Activated CD4-positive, alpha-beta memory T cell treated with anti-CD3 and anti-CD28 coated beads for 36 hours (primary cell): ENCODE measurements at regions not wholly inside any gene's neighbourhood (a gene's known extent, or its start where the extent isn't known, plus 50 kb on each side); places are given as distances from the start of the nearest gene placed in this dataset.

Experiments used
- CTCF ChIA-PET: fragments of 350-600 bp; sonication (Branson Sonifier 250); formaldehyde crosslinking; loops from one replicate; lab custom pipeline; 2021; ENCODE audit warnings: antibody characterized with exemption, inconsistent platforms; lab: Charles Lee
- POLR2A ChIA-PET: fragments of 350-600 bp; sonication (Branson Sonifier 250); formaldehyde crosslinking; loops from one replicate; lab custom pipeline; 2021; ENCODE audit warnings: antibody characterized with exemption; lab: Charles Lee
- DNase-seq: peaks from one replicate; pipeline ENCODE4 v3.0.0-alpha.2; 2020
- H3K27ac Mint-ChIP-seq: one replicate; pipeline ENCODE4 v1.8.0; 2021; ENCODE audit warnings: mixed read lengths
- H3K27me3 Mint-ChIP-seq: one replicate; pipeline ENCODE4 v1.8.0; 2021; ENCODE audit warnings: mixed read lengths
- H3K36me3 Mint-ChIP-seq: one replicate; pipeline ENCODE4 v1.8.0; 2021; ENCODE audit warnings: mixed read lengths
- H3K4me1 Mint-ChIP-seq: one replicate; pipeline ENCODE4 v1.8.0; 2021; ENCODE audit warnings: low read depth, mixed read lengths
- H3K4me3 Mint-ChIP-seq: one replicate; pipeline ENCODE4 v1.8.0; 2021; ENCODE audit warnings: mild to moderate bottlenecking, mixed read lengths
- H3K9me3 Mint-ChIP-seq: one replicate; pipeline ENCODE4 v1.8.0; 2021; ENCODE audit warnings: mixed read lengths
- intact Hi-C: fragments of 100-400 bp; cut with micrococcal nuclease; formaldehyde crosslinking; loops from one replicate; pipeline ENCODE4 v1.15.1; 2023

DNA sequence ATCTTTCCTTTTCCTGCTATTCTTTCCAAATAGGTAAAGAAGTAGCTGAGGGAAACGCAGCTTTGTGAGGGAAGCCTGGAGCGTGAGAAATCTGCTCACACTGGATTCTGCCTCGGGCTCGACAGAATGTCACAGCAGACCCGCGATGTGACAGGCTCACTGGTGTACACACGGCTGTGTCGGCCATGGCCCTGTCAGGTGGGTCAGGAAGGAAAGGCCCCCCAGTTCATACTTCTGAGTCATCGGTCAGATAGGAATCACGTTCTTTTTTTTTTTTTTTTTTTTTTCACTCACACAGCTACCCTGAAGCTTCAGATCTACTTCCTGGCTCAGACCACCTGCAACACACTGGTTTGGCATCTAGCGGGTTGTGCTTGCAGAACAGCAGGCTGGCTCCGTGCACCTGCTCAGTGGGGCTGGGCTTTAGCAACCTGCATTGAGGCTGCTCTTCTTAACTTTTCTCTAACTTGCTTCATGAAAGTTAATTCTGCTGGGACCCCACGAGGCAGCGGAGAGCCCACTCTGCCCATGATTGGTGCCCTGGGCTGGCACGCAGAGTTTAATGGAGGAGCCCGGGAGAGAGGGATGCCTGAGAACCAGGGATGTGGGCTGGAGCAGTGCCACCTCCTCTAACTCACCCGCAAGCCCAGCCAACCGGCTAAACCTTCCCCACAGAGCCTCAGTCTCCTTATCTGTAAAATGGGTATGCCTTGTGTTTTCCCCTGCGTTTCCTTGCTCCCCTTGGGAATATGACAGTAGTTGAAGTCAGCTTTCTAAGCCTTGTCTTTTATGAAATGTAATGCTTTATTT is 61.5 kb upstream of the FNDC1 start:
- Mint-ChIP-seq H3K27ac (peak overlapping the region; percentile 88), H3K9me3 (no peaks in the 10 kb centered on the region), H3K4me3 (peak overlapping the region; percentile 73), H3K4me1 (peaks cover 72% of the 10 kb centered on the region), H3K36me3 (no peaks in the 10 kb centered on the region), H3K27me3 (no peaks in the 10 kb centered on the region)
- peak; percentile 65 for DNase-seq
- intact Hi-C loops = loop anchor here (2.0 to 5.0 kb wide), 2 partner anchors 235 to 291 kb away; no protein-coding TSS in a partner anchor
- ChIA-PET POLR2A (interaction anchor here (0.6 to 1.6 kb wide), 8 partner anchors 43 to 458 kb away, joined by 3 to 8 read pairs (median 6); partner anchors contain the start of gene RSPH3), CTCF (interaction anchor here (0.7 to 18.1 kb wide), 10 partner anchors 8 to 117 kb away, joined by 3 to 498 read pairs (median 9); partner anchors contain the start of genes RSPH3 and TAGAP)

DNA sequence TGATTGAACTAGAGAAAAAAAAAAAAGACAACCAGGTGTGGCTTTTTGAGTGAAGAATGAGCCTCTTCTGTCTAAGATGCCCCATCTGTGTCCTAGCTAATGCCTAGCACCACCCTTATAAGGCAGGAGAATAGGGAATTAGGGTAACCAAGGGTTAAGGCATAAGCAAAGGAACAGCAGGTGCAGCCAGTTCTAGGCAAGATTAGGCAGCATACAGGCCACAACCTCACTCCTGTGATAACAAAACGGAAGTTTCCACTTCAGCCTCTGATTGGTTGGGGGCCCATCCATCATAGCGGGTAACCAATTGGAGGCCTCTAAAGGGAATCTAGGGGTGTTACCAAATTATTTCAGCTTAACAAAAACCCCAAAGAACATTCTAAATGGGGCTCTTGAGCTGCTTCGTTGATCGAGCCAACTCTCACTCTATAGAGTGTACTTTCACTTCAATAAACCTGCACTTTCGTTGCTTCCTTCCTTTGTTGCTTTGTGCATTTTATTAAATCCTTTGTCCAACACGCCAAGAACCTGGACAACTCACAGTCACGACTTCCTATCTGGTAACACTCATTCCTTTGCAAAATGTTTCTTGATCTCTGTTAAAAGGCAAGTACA is 61.9 kb upstream of the TAGAP start:
- POLR2A ChIA-PET = interaction anchor here (0.6 to 1.7 kb wide), 10 partner anchors 9 to 106 kb away, joined by 3 to 8 read pairs (median 5); partner anchors contain the start of genes RSPH3 and TAGAP
- DNase-seq = peak; percentile 96
- intact Hi-C loops = loop anchor here (2.0 to 5.0 kb wide), 2 partner anchors 234 to 290 kb away; no protein-coding TSS in a partner anchor
- H3K9me3 Mint-ChIP-seq = no peaks in the 10 kb centered on the region
- H3K4me1 Mint-ChIP-seq = peaks cover 77% of the 10 kb centered on the region
- H3K36me3 Mint-ChIP-seq = no peaks in the 10 kb centered on the region
- H3K27ac Mint-ChIP-seq = peak overlapping the region; percentile 88
- no peaks in the 10 kb centered on the region for H3K27me3 Mint-ChIP-seq
- H3K4me3 Mint-ChIP-seq = peak overlapping the region; percentile 73
- CTCF ChIA-PET = interaction anchor here (1.0 to 18.1 kb wide), 7 partner anchors 9 to 112 kb away, joined by 3 to 498 read pairs (median 8); partner anchors contain the start of genes RSPH3 and TAGAP

DNA sequence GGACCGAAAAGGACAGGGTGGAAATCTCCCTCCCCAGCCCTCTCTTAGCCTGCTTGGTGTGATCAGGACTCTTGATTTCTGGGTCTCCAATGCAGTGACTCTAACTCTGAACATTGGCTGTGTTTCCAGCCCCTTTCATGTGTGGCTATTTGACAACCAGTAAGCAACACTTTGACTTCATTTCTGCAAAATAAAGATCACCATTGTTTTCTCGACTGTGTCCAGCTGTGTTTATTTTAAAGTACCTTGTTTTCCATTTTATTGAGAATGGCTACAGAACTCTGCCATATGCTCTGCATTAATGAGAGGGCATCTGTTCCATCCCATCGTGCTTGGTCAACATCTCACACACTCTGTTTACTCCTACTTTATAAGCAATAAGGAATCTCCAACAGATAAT is 60.9 kb upstream of the TAGAP start:
- no peaks in the 10 kb centered on the region for H3K27me3 Mint-ChIP-seq
- no peak overlapping the region for H3K4me3 Mint-ChIP-seq
- ChIA-PET CTCF (interaction anchor here (0.6 to 18.1 kb wide), 6 partner anchors 12 to 94 kb away, joined by 3 to 498 read pairs (median 68); partner anchors contain the start of gene TAGAP), POLR2A (interaction anchor here (1.7 kb wide), 1 partner anchor 61 kb away, joined by 4 read pairs; the partner anchor contains the start of gene TAGAP)
- DNase-seq = no peak
- peaks cover 76% of the 10 kb centered on the region for H3K4me1 Mint-ChIP-seq
- intact Hi-C loops = loop anchor here (2.0 to 5.0 kb wide), 2 partner anchors 233 to 289 kb away; no protein-coding TSS in a partner anchor
- H3K27ac Mint-ChIP-seq = peak overlapping the region; percentile 88
- no peaks in the 10 kb centered on the region for H3K36me3 Mint-ChIP-seq
- no peaks in the 10 kb centered on the region for H3K9me3 Mint-ChIP-seq

DNA sequence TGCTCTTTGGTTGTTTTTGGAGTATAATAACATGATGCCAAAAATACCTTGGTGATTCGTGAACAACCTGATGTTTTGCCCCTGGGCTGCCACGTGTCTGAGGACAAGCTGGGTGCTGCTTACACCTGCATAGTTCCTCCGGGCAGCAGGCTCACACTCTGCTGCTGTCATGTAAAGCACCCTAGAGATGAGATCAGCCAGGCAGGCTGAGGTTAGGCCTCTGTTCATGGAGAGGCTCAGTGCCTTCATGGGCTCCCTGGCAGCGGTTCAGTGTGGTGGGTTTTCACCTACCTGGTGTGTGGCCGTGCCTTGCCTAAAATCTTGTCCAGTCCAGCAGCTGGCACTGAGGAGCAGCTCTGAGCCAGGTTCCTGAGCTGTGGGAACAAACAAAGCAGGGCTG is 60.1 kb upstream of the TAGAP start:
- peak overlapping the region; percentile 40 for H3K27ac Mint-ChIP-seq
- CTCF ChIA-PET = interaction anchor here (0.7 to 18.1 kb wide), 20 partner anchors 8 to 575 kb away, joined by 3 to 498 read pairs (median 8); partner anchors contain the start of genes RSPH3 and TAGAP
- H3K27me3 Mint-ChIP-seq = no peaks in the 10 kb centered on the region
- DNase-seq = no peak
- H3K36me3 Mint-ChIP-seq = no peaks in the 10 kb centered on the region
- no peak overlapping the region for H3K4me3 Mint-ChIP-seq
- POLR2A ChIA-PET = interaction anchor here (1.9 to 3.8 kb wide), 3 partner anchors 60 to 105 kb away, joined by 6 to 16 read pairs (median 8); partner anchors contain the start of genes RSPH3 and TAGAP
- intact Hi-C loops = loop anchor here (1.0 to 5.0 kb wide), 4 partner anchors 63 to 233 kb away; no protein-coding TSS in a partner anchor
- H3K4me1 Mint-ChIP-seq = peaks cover 76% of the 10 kb centered on the region
- no peaks in the 10 kb centered on the region for H3K9me3 Mint-ChIP-seq

DNA sequence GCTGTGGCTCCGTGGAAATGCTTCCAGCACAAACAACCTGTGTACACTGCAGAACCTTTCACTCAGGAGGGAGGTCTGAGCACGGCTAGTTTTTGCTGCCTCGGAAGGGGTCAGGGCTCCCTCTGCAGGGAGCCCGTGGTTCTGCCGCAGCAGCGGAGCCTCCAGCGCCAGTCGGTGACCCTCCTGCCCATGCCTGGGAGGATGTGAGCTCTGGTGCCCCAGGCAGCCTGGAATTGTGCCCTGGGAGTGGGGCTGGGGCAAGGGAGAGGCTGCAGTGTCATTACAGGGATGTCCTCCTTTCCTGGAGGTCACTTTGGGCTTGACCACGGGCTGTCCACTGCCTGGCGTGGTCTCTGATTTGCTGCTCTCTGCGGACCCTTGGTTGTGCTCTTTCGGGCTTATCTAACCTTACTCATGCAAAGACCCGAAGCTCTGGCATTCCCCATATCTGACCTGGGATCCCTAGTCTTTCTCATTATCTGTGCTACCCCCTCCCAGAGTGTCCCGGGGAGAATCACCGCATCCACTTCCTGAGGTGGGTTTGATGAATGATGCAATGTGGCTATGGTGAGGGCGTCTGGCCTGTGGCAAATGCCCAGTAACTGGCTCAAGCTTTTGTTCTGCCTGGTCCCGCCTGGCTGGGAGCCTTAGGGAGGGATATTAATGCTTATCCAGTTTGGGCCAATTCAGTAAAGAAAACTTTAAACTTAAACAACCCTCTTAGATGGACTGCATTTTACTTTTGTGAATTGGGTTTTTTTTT is 59.6 kb upstream of the TAGAP start:
- DNase-seq = peak; percentile 88
- Mint-ChIP-seq H3K36me3 (no peaks in the 10 kb centered on the region), H3K27me3 (no peaks in the 10 kb centered on the region), H3K4me3 (peak overlapping the region; percentile 54), H3K9me3 (no peaks in the 10 kb centered on the region), H3K27ac (peak overlapping the region; percentile 40), H3K4me1 (peaks cover 75% of the 10 kb centered on the region)
- intact Hi-C loops = loop anchor here (1.0 kb wide), 3 partner anchors 62 to 105 kb away; no protein-coding TSS in a partner anchor
- ChIA-PET CTCF (interaction anchor here (0.6 to 18.1 kb wide), 35 partner anchors 9 to 575 kb away, joined by 3 to 498 read pairs (median 4); partner anchors contain the start of genes RSPH3 and TAGAP), POLR2A (interaction anchor here (0.5 to 3.8 kb wide), 7 partner anchors 40 to 104 kb away, joined by 3 to 16 read pairs (median 6); partner anchors contain the start of genes RSPH3 and TAGAP)

DNA sequence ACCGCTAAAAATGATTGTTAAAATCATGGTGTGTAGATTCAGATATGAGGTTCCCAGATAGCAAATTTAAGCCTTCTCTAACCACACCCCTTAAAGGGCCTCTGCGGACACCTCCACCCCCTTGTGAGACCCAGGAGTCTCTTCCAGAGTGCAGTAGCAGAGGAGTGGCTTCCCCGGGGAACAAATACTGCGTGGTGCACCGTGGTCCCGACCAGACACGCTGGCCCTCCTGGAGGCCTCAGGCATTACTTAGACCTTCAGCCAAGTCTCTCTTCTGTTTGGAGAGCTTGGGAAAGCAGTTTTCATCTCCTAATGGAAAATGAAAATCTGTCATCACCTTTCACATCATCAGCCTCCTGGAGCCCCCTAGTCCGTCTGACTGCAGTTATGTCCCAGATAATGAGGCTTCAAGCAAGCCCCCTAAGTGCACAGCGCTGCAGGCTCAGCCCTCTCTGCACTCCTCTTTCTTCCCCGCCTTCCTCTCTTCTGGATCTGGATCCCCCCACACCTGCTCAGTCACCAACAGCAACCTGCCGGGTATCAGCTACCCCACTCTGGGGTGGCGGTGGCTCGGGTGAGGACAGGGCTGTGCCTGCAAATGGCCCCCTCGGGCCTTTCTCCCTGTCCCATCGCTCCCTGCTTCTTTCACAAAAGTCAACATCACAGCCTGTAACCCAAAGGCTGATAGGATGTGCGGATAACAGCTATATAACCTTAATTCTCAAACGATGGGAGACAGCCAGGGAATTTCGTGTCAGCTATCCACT is 58.8 kb upstream of the TAGAP start:
- Mint-ChIP-seq H3K4me3 (peak overlapping the region; percentile 54), H3K36me3 (no peaks in the 10 kb centered on the region), H3K27me3 (no peaks in the 10 kb centered on the region), H3K9me3 (no peaks in the 10 kb centered on the region), H3K27ac (peak overlapping the region; percentile 40), H3K4me1 (peaks cover 78% of the 10 kb centered on the region)
- CTCF ChIA-PET = interaction anchor here (0.6 to 18.1 kb wide), 31 partner anchors 9 to 576 kb away, joined by 3 to 498 read pairs (median 5); partner anchors contain the start of genes RSPH3 and TAGAP
- POLR2A ChIA-PET = interaction anchor here (0.6 to 3.8 kb wide), 6 partner anchors 44 to 103 kb away, joined by 3 to 16 read pairs (median 6); partner anchors contain the start of genes RSPH3 and TAGAP
- DNase-seq = no peak
- intact Hi-C loops = loop anchor here (1.0 kb wide), 3 partner anchors 61 to 104 kb away; no protein-coding TSS in a partner anchor

DNA sequence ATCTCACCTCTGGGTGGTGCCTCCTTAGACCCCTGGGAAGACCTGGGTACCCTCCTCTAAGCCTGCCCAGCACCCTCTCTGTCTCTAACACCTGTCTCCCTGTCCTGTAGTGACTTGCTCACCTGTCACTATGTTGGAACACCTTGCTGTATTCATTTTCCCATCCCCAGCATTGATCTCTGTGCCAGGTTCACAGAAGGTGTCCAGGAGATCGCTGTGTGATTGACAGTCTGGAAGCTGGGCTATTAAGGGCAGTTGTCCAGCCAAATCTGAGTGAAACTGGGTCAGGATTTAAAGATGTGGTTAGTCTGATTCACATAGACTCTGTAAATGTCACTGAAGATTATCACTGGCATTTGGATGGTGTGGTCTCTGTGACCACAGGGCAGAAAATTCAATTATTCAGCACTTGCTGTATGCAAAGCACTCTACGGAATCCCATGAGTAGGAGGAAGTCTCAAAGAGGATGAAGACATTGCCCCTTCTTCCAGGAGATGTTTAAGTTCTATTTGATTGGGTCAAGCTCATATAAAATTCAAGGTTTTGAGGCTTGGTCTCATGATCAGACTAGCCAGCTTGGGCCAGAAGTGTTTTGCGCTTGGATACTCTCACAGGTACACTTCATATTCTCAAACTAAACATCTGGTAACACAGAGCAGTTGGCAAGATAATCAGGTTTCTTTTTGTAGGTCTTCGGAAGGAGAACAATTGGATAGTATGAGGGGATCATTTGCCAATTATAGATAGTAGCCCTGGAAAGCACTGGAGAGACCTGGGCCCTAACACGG is 57.8 kb upstream of the TAGAP start:
- ChIA-PET POLR2A (interaction anchor here (0.6 to 3.8 kb wide), 2 partner anchors 43 to 61 kb away, joined by 3 to 16 read pairs; no protein-coding TSS in a partner anchor), CTCF (interaction anchor here (0.6 to 18.1 kb wide), 9 partner anchors 8 to 102 kb away, joined by 3 to 498 read pairs (median 6); partner anchors contain the start of genes RSPH3 and TAGAP)
- no peak for DNase-seq
- Mint-ChIP-seq H3K27me3 (no peaks in the 10 kb centered on the region), H3K36me3 (no peaks in the 10 kb centered on the region), H3K9me3 (no peaks in the 10 kb centered on the region), H3K4me1 (peaks cover 76% of the 10 kb centered on the region), H3K4me3 (no peak overlapping the region), H3K27ac (peak overlapping the region; percentile 8)
- intact Hi-C loops = no loop called here

DNA sequence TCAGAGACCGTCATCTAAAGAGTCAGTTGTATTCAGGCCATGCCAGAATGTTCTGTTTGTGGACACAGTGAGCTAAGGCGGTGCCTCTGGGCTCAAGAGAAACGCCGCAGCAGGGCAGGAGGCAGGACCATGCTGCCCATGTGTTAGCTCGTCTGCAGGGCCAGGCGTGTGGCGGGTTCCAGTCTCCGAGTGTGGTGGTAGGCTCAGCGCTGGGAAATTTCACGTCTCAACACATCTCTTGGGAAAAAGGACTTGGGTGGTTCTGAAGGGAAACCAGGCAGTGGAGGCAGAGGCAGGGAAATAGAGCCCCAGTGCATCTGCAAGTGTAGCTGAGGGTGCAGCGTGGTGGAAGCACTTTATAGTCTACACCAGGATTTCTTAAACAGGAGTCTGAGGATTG is 56.9 kb upstream of the TAGAP start:
- POLR2A ChIA-PET = interaction anchor here (0.7 to 3.8 kb wide), 3 partner anchors 60 to 102 kb away, joined by 3 to 16 read pairs (median 3); no protein-coding TSS in a partner anchor
- H3K27ac Mint-ChIP-seq = no peak overlapping the region

DNA sequence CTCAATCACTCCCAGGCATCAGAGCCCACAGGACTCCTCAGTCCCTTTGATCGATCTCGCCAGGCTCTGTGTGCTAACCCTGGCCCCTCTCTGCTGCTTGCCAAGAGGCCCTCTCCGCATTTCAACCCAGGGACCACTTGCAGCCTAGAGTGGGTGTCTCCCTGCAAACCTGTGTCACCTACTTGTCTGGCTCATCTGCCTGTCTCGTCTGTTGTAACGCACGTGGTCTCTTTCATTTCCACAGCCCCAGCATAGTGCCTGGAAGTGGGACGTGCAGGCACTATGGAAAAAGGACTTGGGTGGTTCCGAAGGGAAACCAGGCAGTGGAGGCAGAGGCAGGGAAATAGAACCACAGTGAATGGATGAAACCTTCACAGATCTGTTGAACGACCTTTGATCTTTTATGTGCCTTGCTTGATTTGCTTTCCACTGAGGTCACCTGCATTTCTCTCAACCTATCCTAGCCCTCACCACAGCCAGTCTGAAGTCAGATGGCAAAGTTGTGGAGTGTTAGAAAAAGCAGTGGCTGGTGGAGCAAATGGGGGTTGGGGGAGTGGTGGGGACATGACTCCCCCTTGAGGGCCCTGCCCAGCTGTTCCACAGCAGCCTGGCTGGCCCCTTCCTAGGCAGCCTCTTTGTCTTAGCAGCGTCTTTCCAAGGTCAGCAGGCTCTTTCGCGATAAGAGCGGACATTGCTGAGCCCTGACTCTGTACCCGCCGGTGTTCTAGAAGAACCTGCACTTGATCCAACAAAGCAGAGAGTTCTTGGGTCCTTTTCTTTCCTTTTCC is 55.8 kb upstream of the TAGAP start:
- no peak for DNase-seq
- Mint-ChIP-seq H3K36me3 (no peaks in the 10 kb centered on the region), H3K4me3 (no peak overlapping the region), H3K27ac (peak overlapping the region; percentile 16), H3K4me1 (peaks cover 75% of the 10 kb centered on the region), H3K9me3 (no peaks in the 10 kb centered on the region), H3K27me3 (no peaks in the 10 kb centered on the region)
- intact Hi-C loops = no loop called here
- CTCF ChIA-PET = interaction anchor here (1.2 to 18.1 kb wide), 5 partner anchors 10 to 100 kb away, joined by 3 to 498 read pairs (median 6); partner anchors contain the start of genes RSPH3 and TAGAP
- POLR2A ChIA-PET = no interaction called here

More for the DNA sequence above, 56.9 kb upstream of the TAGAP start:
- Mint-ChIP-seq H3K4me1 (peaks cover 76% of the 10 kb centered on the region), H3K4me3 (no peak overlapping the region), H3K9me3 (no peaks in the 10 kb centered on the region), H3K27me3 (no peaks in the 10 kb centered on the region), H3K36me3 (no peaks in the 10 kb centered on the region)
- no peak for DNase-seq
- intact Hi-C loops = no loop called here
- CTCF ChIA-PET = interaction anchor here (1.2 to 18.1 kb wide), 5 partner anchors 8 to 101 kb away, joined by 3 to 498 read pairs (median 6); partner anchors contain the start of genes RSPH3 and TAGAP
